Endothelial cell of umbilical vein (primary cell): ENCODE measurements at regions not wholly inside any gene's neighbourhood (a gene's known extent, or its start where the extent isn't known, plus 50 kb on each side); places are given as distances from the start of the nearest gene placed in this dataset.

Experiments
- BruUV-seq: library from RNA; stranded (reverse); fragments of 400-500 nt; replicated peaks from 2 replicates; lab custom pipeline; 2021; lab: Mats Ljungman, UMichigan
- CTCF ChIA-PET: fragments of 300-600, 350-600 bp; sonication (Branson Sonifier 250); formaldehyde crosslinking; loops from one replicate; lab custom pipeline; 2021; ENCODE audit warnings: antibody characterized with exemption, inconsistent platforms; lab: Charles Lee
- POLR2A ChIA-PET: fragments of 300-600, 350-600 bp; sonication (Branson Sonifier 250); formaldehyde crosslinking; loops from one replicate; lab custom pipeline; 2021; ENCODE audit warnings: antibody characterized with exemption, inconsistent platforms; lab: Charles Lee
- DNase-seq: peaks from one replicate; pipeline ENCODE4 v3.0.0-alpha.2; 2011; ENCODE audit warnings: low read depth, low spot score
- FAIRE-seq: peaks from 2 replicates; lab custom pipeline; 2011; peaks lifted over from hg19 to GRCh38; lab: Jason Lieb, UNC
- H2AFZ ChIP-seq: 2 replicates; pipeline ENCODE4 v1.6.0; 2012; ENCODE audit warnings: low read depth, low read length, control low read depth, inconsistent platforms
- H3K27ac ChIP-seq: 2 replicates; pipeline ENCODE4 v1.5.1; 2011; ENCODE audit warnings: low read depth, mild to moderate bottlenecking, control low read depth, low read length, moderate library complexity; ENCODE audit not compliant: insufficient read depth
- H3K27me3 ChIP-seq, 2 experiments: 2 replicates each; pipeline versions ENCODE4 v1.6.0 to v1.6.1; 2011; ENCODE audit warnings: low read length in 2 of 2, mixed read lengths in 1 of 2; ENCODE audit not compliant: control insufficient read depth in 2 of 2, insufficient read depth in 2 of 2
- H3K36me3 ChIP-seq, 2 experiments: 2 replicates in 1 of 2; 3 replicates in 1 of 2; pipeline ENCODE4 v1.5.1; 2011; ENCODE audit warnings: low read length in 2 of 2, mild to moderate bottlenecking in 1 of 2, moderate library complexity in 1 of 2; ENCODE audit not compliant: control insufficient read depth in 2 of 2, insufficient read depth in 2 of 2; ENCODE audit errors: extremely low read depth in 1 of 2
- H3K4me1 ChIP-seq: 3 replicates; pipeline ENCODE4 v1.5.1; 2011; ENCODE audit warnings: mild to moderate bottlenecking, low read length; ENCODE audit not compliant: control insufficient read depth, insufficient read depth; ENCODE audit errors: extremely low read depth
- H3K4me2 ChIP-seq: 2 replicates; pipeline ENCODE4 v1.6.1; 2011; ENCODE audit warnings: low read length, control low read depth, mixed read lengths; ENCODE audit not compliant: insufficient read depth
- H3K4me3 ChIP-seq, 3 experiments: fragments of 200-600 bp in 1 of 3; sonication (generic), shearing (Covaris generic) in 1 of 3; replicated peaks in 1 of 3; 2 replicates each; pipeline ENCODE4 v1.5.1; 2011 to 2016; ENCODE audit warnings: control low read depth in 3 of 3, low read length in 3 of 3, mild to moderate bottlenecking in 2 of 3, inconsistent platforms in 1 of 3, low read depth in 1 of 3, moderate library complexity in 1 of 3; ENCODE audit not compliant: insufficient read depth in 1 of 3
- H3K79me2 ChIP-seq: 2 replicates; pipeline ENCODE4 v1.6.0; 2012; ENCODE audit warnings: low read length, inconsistent platforms; ENCODE audit not compliant: control insufficient read depth, insufficient read depth
- H3K9ac ChIP-seq: replicated peaks from 2 replicates; pipeline ENCODE3; 2011; ENCODE audit warnings: low read length, control low read depth; ENCODE audit not compliant: insufficient read depth; ENCODE audit errors: extremely low read depth
- H3K9me1 ChIP-seq: replicated peaks from 3 replicates; pipeline ENCODE4 v1.6.0; 2011; ENCODE audit warnings: mild to moderate bottlenecking, low read length; ENCODE audit not compliant: control insufficient read depth, insufficient read depth; ENCODE audit errors: extremely low read depth
- H3K9me3 ChIP-seq: replicated peaks from 2 replicates; pipeline ENCODE4 v1.5.1; 2012; ENCODE audit warnings: low read length, inconsistent platforms; ENCODE audit not compliant: control insufficient read depth, insufficient read depth
- H4K20me1 ChIP-seq: replicated peaks from 2 replicates; pipeline ENCODE3; 2011; ENCODE audit warnings: mild to moderate bottlenecking, low read length; ENCODE audit not compliant: control insufficient read depth, insufficient read depth; ENCODE audit errors: extremely low read depth
- dilution Hi-C: fragments of 300-500 bp; cut with MboI; formaldehyde crosslinking; loops from one replicate; pipeline ENCODE4 v1.15.0; 2019; ENCODE audit warnings: low sequenced_read_pairs; ENCODE audit not compliant: extremely low pct_ligation_motif_present
- intact Hi-C: fragments of 100-400 bp; cut with micrococcal nuclease; formaldehyde crosslinking; loops from one replicate; pipeline ENCODE4 v1.10.0; 2022
- TF ChIP-seq, protein P1 (sequence below), 2 donors: IDR thresholded peaks; 1 replicate in 1 of 2; 2 replicates in 1 of 2; pipeline ENCODE4 v1.5.1; 2011; ENCODE audit warnings: low read length in 2 of 2, mild to moderate bottlenecking in 2 of 2, moderate library complexity in 2 of 2, control low read depth in 1 of 2, inconsistent platforms in 1 of 2, low read depth in 1 of 2; ENCODE audit not compliant: insufficient read depth in 1 of 2; ENCODE audit errors: extremely low read depth in 1 of 2

DNA sequence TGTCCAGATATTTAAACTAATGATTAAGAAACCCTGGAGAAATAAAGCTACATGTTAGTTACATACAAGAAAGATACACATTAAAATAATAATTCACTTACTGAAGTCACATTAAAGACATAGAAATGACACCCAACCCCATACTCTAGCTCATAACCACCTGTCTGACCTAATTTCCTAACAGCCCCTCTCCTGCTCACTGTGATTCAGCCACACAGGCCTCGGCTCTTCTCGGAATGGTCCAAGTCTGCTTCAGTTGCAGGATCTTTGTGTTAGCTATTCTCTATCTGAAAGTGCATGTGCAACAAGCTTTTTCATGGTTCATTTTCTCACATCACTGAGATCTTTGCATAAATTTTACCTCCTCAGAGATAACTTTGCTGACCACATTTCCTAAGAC is 209.8 kb downstream of the TM2D1 start:
- FAIRE-seq: no peak
- H3K9me3 ChIP-seq: no peaks in the 10 kb centered on the region
- H3K36me3 ChIP-seq: no peaks in the 10 kb centered on the region
- intact Hi-C loops: no loop called here
- no peak overlapping the region for H3K27ac ChIP-seq
- H3K9me1 ChIP-seq: no peaks in the 10 kb centered on the region
- ChIA-PET CTCF (interaction anchor here (1.2 kb wide), 1 partner anchor 28 kb away, joined by 3 read pairs; no protein-coding TSS in a partner anchor), POLR2A (no interaction called here)
- no peaks in the 10 kb centered on the region for H3K4me1 ChIP-seq
- no peaks in the 10 kb centered on the region for H3K79me2 ChIP-seq
- TF ChIP-seq, protein P1, sequence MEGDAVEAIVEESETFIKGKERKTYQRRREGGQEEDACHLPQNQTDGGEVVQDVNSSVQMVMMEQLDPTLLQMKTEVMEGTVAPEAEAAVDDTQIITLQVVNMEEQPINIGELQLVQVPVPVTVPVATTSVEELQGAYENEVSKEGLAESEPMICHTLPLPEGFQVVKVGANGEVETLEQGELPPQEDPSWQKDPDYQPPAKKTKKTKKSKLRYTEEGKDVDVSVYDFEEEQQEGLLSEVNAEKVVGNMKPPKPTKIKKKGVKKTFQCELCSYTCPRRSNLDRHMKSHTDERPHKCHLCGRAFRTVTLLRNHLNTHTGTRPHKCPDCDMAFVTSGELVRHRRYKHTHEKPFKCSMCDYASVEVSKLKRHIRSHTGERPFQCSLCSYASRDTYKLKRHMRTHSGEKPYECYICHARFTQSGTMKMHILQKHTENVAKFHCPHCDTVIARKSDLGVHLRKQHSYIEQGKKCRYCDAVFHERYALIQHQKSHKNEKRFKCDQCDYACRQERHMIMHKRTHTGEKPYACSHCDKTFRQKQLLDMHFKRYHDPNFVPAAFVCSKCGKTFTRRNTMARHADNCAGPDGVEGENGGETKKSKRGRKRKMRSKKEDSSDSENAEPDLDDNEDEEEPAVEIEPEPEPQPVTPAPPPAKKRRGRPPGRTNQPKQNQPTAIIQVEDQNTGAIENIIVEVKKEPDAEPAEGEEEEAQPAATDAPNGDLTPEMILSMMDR (IDR thresholded peaks at IDR 0.05; ENCODE audit: extremely low read depth in 1 of 2, insufficient read depth in 1 of 2, low read depth in 1 of 2, low read length in 2 of 2): no peak
- H4K20me1 ChIP-seq: no peaks in the 10 kb centered on the region
- H3K27me3 ChIP-seq: peaks cover 0 to under 1% of the 10 kb centered on the region in 2 experiments
- H3K4me2 ChIP-seq: no peak overlapping the region
- dilution Hi-C loops: no loop called here
- no peak for DNase-seq
- no peak overlapping the region for H3K4me3 ChIP-seq
- no peak overlapping the region for H2AFZ ChIP-seq
- no TSS peak for BruUV-seq
- no peak overlapping the region for H3K9ac ChIP-seq
